ENCODE measurements at regions not wholly inside any gene's neighbourhood (a gene's known extent, or its start where the extent isn't known, plus 50 kb on each side); places are given as distances from the start of the nearest gene placed in this dataset.

DNA sequence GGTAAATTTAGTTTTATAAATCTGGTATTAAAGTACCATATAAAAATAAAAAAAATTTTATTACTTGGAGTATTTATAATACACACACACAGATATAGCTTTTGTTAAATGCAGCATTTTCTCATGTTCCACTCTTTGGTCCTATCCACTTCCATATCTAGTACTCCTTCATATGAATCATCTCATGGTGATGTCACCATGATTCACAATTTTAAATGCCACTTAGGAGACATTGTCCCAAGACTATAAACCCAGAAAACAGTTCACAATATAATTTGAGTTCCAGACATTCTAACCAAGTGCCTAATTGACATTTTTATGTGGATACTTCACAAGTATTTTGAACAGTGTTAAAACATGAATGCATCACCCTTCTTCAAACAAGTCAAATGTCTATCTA is 1398.3 kb downstream of the DSC3 start:
- TF ChIP-seq CTCF (conservative IDR thresholded peaks at IDR 0.05; ENCODE audit: low read length), result no peak
- no peak for TF ChIP-seq EZH2phosphoT487 (IDR thresholded peaks at IDR 0.05; ENCODE audit: borderline replicate concordance)
